HG03066 (cell line): ENCODE measurements at regions not wholly inside any gene's neighbourhood (a gene's known extent, or its start where the extent isn't known, plus 50 kb on each side); places are given as distances from the start of the nearest gene placed in this dataset.
"Not testable (repeated sequence)": the region's sequence is repeated elsewhere in the genome, so short reads cannot be mapped to it uniquely, and the experiment has no call there.

Experiments
- ATAC-seq: cut with Tn5 transposase; IDR thresholded peaks from one replicate; pipeline ENCODE4 v1.9.1; 2021; ENCODE audit warnings: low read depth; ENCODE audit not compliant: unreplicated experiment

GRCh38 chr4:31797052-31797451 is 1076.9 kb downstream of the PCDH7 start:
- ATAC-seq: not testable (repeated sequence)

GRCh38 chr4:31803526-31804195 is 1083.5 kb downstream of the PCDH7 start:
- no peak for ATAC-seq

- no peak for ATAC-seq
These were observed 1086.9 kb downstream of the PCDH7 start for GRCh38 chr4:31807036-31807435.

GRCh38 chr4:31844350-31844749 is 1124.2 kb downstream of the PCDH7 start:
- ATAC-seq: no peak

- no peak for ATAC-seq
These were observed 1131.8 kb downstream of the PCDH7 start for GRCh38 chr4:31851946-31852345.

GRCh38 chr4:31877429-31877828 is 1157.3 kb downstream of the PCDH7 start:
- ATAC-seq: no peak

- not testable (repeated sequence) for ATAC-seq
These were observed 1160.7 kb downstream of the PCDH7 start for GRCh38 chr4:31880837-31881236.

GRCh38 chr4:31896349-31896748 is 1176.2 kb downstream of the PCDH7 start:
- ATAC-seq: no peak

- ATAC-seq: no peak
These were observed 1185.2 kb downstream of the PCDH7 start for GRCh38 chr4:31905363-31905762.

GRCh38 chr4:31908261-31908660 is 1188.1 kb downstream of the PCDH7 start:
- ATAC-seq: no peak

GRCh38 chr4:31917334-31917733 is 1197.2 kb downstream of the PCDH7 start:
- no peak for ATAC-seq

GRCh38 chr4:31918891-31919290 is 1198.7 kb downstream of the PCDH7 start:
- ATAC-seq: no peak

- ATAC-seq: no peak
These were observed 1203.5 kb downstream of the PCDH7 start for GRCh38 chr4:31923634-31924033.

GRCh38 chr4:31929676-31930345 is 1209.6 kb downstream of the PCDH7 start:
- ATAC-seq: no peak

GRCh38 chr4:31946456-31946855 is 1226.3 kb downstream of the PCDH7 start:
- no peak for ATAC-seq

- no peak for ATAC-seq
These were observed 1226.9 kb downstream of the PCDH7 start for GRCh38 chr4:31947101-31947500.

- no peak for ATAC-seq
These were observed 1228.9 kb downstream of the PCDH7 start for GRCh38 chr4:31949045-31949444.

GRCh38 chr4:31955346-31955745 is 1235.2 kb downstream of the PCDH7 start:
- ATAC-seq: no peak

GRCh38 chr4:31959972-31960371 is 1239.8 kb downstream of the PCDH7 start:
- ATAC-seq: no peak

- no peak for ATAC-seq
These were observed 1244.5 kb downstream of the PCDH7 start for GRCh38 chr4:31964685-31965084.

- ATAC-seq: no peak
These were observed 1248.7 kb downstream of the PCDH7 start for GRCh38 chr4:31968842-31969241.

GRCh38 chr4:31974490-31975002 is 1254.4 kb downstream of the PCDH7 start:
- no peak for ATAC-seq
